ENCODE measurements at regions not wholly inside any gene's neighbourhood (a gene's known extent, or its start where the extent isn't known, plus 50 kb on each side); places are given as distances from the start of the nearest gene placed in this dataset.

DNA sequence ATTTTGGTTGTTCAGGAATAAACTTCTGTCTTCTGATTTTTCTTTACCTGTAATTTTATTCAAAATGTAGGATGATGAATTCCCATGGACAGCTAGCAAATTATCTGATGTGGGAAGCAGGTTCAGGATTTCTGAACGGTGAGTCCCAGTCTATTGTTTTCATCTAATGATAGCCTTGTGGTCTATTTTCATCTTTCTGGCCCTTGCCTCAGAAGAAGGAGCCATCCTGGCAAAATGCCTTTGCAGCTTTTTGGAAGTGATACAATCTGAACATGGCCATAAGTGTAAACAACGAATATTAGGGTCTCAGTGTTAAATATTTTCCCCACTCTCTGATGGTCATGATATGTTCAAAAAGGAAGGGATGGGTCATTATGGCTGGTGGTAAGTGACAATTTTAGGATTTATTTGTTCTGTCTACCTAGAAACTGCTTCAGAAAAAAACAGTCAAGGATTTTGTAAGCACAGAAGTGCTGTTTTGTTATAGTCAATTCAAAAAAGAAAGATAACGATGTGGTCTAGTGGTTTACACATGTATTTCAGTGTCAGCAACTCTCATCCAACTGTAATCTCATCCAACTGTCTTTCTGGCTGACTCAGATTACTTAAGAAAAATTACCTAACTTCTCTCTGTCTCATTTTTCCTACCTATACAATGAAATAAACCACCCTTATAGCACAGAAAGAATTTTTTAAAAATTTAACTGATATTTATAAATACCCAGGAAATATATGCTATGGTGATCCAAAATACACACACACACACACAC lies 272.6 kb upstream of the ERBB4 start:
- TF ChIP-seq, protein P1, sequence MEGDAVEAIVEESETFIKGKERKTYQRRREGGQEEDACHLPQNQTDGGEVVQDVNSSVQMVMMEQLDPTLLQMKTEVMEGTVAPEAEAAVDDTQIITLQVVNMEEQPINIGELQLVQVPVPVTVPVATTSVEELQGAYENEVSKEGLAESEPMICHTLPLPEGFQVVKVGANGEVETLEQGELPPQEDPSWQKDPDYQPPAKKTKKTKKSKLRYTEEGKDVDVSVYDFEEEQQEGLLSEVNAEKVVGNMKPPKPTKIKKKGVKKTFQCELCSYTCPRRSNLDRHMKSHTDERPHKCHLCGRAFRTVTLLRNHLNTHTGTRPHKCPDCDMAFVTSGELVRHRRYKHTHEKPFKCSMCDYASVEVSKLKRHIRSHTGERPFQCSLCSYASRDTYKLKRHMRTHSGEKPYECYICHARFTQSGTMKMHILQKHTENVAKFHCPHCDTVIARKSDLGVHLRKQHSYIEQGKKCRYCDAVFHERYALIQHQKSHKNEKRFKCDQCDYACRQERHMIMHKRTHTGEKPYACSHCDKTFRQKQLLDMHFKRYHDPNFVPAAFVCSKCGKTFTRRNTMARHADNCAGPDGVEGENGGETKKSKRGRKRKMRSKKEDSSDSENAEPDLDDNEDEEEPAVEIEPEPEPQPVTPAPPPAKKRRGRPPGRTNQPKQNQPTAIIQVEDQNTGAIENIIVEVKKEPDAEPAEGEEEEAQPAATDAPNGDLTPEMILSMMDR (IDR thresholded peaks at IDR 0.05) = no peak
- no peak for TF ChIP-seq POLR2A (IDR thresholded peaks at IDR 0.05)
